Mucosa of rectum (tissue), 2 donors: ENCODE measurements at regions not wholly inside any gene's neighbourhood (a gene's known extent, or its start where the extent isn't known, plus 50 kb on each side); places are given as distances from the start of the nearest gene placed in this dataset.
"Not testable (repeated sequence)": the region's sequence is repeated elsewhere in the genome, so short reads cannot be mapped to it uniquely, and the experiment has no call there.

Experiments used
- H3K27ac ChIP-seq, 2 donors: one replicate each; pipeline ENCODE4 v1.7.0; 2013; ENCODE audit warnings: inconsistent platforms in 2 of 2, low read depth in 2 of 2, low read length in 2 of 2
- H3K27me3 ChIP-seq, 2 donors: one replicate each; pipeline ENCODE4 v1.7.0; 2013; ENCODE audit warnings: low read length in 2 of 2; ENCODE audit not compliant: control insufficient read depth in 2 of 2, insufficient read depth in 2 of 2
- H3K36me3 ChIP-seq, 2 donors: one replicate each; pipeline ENCODE4 v1.7.0; 2013; ENCODE audit warnings: low read length in 2 of 2; ENCODE audit not compliant: control insufficient read depth in 2 of 2, insufficient read depth in 2 of 2
- H3K4me1 ChIP-seq, 2 donors: one replicate each; pipeline ENCODE4 v1.7.0; 2013; ENCODE audit warnings: low read length in 2 of 2, mild to moderate bottlenecking in 1 of 2; ENCODE audit not compliant: control insufficient read depth in 2 of 2, insufficient read depth in 2 of 2
- H3K4me3 ChIP-seq, 2 donors: one replicate each; pipeline ENCODE4 v1.7.0; 2013; ENCODE audit warnings: low read length in 2 of 2
- H3K9ac ChIP-seq, 2 donors: one replicate each; pipeline ENCODE4 v1.7.0; 2013; ENCODE audit warnings: low read length in 2 of 2, low read depth in 1 of 2, mild to moderate bottlenecking in 1 of 2
- H3K9me3 ChIP-seq, 2 donors: one replicate each; pipeline ENCODE4 v1.7.0; 2013; ENCODE audit warnings: low read length in 2 of 2; ENCODE audit not compliant: control insufficient read depth in 2 of 2
- donor health status: healthy.
- donor health status: Normal muscosa, but diverticular disease.

- H3K9ac ChIP-seq: no peak overlapping the region
- H3K4me1 ChIP-seq: no peaks in the 10 kb centered on the region
- no peaks in the 10 kb centered on the region for H3K27me3 ChIP-seq
- no peak overlapping the region for H3K4me3 ChIP-seq
- H3K9me3 ChIP-seq: no peaks in the 10 kb centered on the region
- H3K27ac ChIP-seq: no peak overlapping the region
- H3K36me3 ChIP-seq: no peaks in the 10 kb centered on the region
Measured at GRCh38 chr1:187054862-187055757, 226.4 kb downstream of the PLA2G4A start.

GRCh38 chr1:187063271-187063670 is 234.5 kb downstream of the PLA2G4A start:
- Histone ChIP-seq H3K4me3 (no peak overlapping the region), H3K36me3 (no peaks in the 10 kb centered on the region), H3K27me3 (no peaks in the 10 kb centered on the region), H3K4me1 (no peaks in the 10 kb centered on the region), H3K9me3 (no peaks in the 10 kb centered on the region), H3K9ac (no peak overlapping the region), H3K27ac (no peak overlapping the region)

DNA sequence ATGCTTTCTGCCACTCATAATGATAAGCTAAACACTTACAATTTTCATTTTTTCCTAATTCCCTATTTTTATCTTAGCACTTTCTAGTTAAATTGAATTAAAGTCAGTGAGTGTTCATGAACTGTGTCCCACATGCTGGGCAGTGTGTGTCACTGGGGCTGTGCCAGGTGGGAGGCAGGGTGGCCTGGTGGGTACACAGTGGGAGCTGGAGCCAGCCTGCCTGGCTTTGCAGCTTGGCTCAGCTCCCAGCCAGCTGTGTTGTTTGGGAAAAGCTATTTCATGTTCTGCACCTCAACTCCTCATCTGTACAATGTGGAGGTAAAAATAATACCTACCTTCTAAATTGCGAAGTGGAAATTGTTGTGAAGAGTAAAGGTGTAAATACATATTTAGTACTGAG is 238.4 kb downstream of the PLA2G4A start:
- H3K4me3 ChIP-seq: no peak overlapping the region
- H3K27ac ChIP-seq: no peak overlapping the region
- H3K9me3 ChIP-seq: no peaks in the 10 kb centered on the region
- no peaks in the 10 kb centered on the region for H3K4me1 ChIP-seq
- H3K9ac ChIP-seq: no peak overlapping the region
- H3K27me3 ChIP-seq: no peaks in the 10 kb centered on the region
- no peaks in the 10 kb centered on the region for H3K36me3 ChIP-seq

GRCh38 chr1:187070076-187070475 is 241.3 kb downstream of the PLA2G4A start:
- H3K9me3 ChIP-seq: no peaks in the 10 kb centered on the region
- H3K9ac ChIP-seq: no peak overlapping the region
- no peak overlapping the region for H3K27ac ChIP-seq
- H3K4me3 ChIP-seq: no peak overlapping the region
- H3K36me3 ChIP-seq: no peaks in the 10 kb centered on the region
- no peaks in the 10 kb centered on the region for H3K27me3 ChIP-seq
- H3K4me1 ChIP-seq: no peaks in the 10 kb centered on the region

GRCh38 chr1:187072262-187073034 is 243.7 kb downstream of the PLA2G4A start:
- H3K27ac ChIP-seq, H3K27me3 ChIP-seq, H3K9ac ChIP-seq, H3K9me3 ChIP-seq, H3K36me3 ChIP-seq, H3K4me1 ChIP-seq, H3K4me3 ChIP-seq: not testable (repeated sequence)

- H3K27ac ChIP-seq, H3K9ac ChIP-seq, H3K4me1 ChIP-seq, H3K27me3 ChIP-seq, H3K9me3 ChIP-seq, H3K36me3 ChIP-seq, H3K4me3 ChIP-seq: not testable (repeated sequence)
Measured at GRCh38 chr1:187073035-187073560, 244.3 kb downstream of the PLA2G4A start.

DNA sequence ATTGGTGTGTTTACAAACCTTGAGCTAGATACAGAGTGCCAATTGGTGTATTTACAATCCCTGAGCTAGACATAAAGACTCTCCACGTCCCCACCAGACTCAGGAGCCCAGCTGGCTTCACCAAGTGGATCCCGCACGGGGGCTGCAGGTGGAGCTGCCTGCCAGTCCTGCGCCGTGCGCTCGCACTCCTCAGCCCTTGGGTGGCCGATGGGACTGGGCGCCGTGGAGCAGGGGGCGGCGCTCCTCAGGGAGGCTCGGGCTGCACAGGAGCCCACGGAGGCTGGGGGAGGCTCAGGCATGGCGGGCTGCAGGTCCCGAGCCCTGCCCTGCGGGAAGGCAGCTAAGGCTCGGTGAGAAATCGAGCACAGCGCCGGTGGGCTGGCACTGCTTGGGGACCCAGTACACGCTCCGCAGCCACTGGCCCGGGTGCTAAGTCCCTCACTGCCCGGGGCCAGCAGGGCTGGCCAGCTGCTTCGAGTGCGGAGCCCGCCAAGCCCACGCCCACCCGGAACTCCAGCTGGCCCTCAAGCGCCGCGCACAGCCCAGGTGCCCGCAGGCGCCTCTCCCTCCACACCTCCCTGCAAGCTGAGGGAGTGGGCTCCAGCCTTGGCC is 245.0 kb downstream of the PLA2G4A start:
- H3K27me3 ChIP-seq, H3K9ac ChIP-seq, H3K4me1 ChIP-seq, H3K36me3 ChIP-seq, H3K4me3 ChIP-seq, H3K9me3 ChIP-seq, H3K27ac ChIP-seq: not testable (repeated sequence)

DNA sequence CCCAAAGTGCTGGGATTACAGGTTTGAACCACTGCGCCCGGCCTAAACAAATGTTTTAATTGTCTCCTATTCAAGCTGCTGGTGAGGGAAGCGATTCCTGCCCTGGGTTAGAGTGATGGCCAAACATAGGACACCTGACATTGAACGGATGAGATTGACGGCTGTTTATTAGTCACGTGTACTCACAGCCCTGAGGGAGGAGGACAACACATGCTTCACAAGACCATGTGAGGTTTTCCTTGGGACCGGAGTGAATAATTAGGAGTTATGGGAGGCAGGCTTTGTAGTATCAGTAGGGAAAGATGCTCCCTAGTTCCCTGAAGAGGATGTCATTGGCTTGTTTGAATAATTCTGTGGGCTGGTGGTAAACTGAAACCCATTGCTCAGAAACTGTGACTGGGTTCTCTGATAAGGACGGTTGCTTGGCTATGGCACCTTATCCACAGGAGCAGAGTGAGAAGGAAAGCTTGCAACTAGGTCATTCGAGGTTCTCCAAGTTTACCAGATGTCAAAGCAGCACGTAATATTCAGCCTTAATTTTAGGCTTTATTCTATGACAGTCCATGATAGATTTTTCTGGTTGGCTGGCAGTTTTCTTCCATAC is 245.8 kb downstream of the PLA2G4A start:
- Histone ChIP-seq H3K4me1 (no peaks in the 10 kb centered on the region), H3K36me3 (no peaks in the 10 kb centered on the region), H3K9me3 (no peaks in the 10 kb centered on the region), H3K27me3 (no peaks in the 10 kb centered on the region), H3K9ac (no peak overlapping the region), H3K27ac (no peak overlapping the region), H3K4me3 (no peak overlapping the region)

GRCh38 chr1:187076922-187077321 is 248.2 kb downstream of the PLA2G4A start:
- Histone ChIP-seq H3K9ac (no peak overlapping the region), H3K36me3 (no peaks in the 10 kb centered on the region), H3K27me3 (no peaks in the 10 kb centered on the region), H3K27ac (no peak overlapping the region), H3K4me3 (no peak overlapping the region), H3K4me1 (no peaks in the 10 kb centered on the region), H3K9me3 (no peaks in the 10 kb centered on the region)
